Anterior cingulate cortex (tissue), 58 donors: ENCODE measurements at regions not wholly inside any gene's neighbourhood (a gene's known extent, or its start where the extent isn't known, plus 50 kb on each side); places are given as distances from the start of the nearest gene placed in this dataset.

Source experiments
- DNase-seq, 58 donors: peaks; one replicate each; lab custom pipeline; 2025; lab: John Stamatoyannopoulos, UW

GRCh38 chr10:125226005-125226404 is 65.6 kb upstream of the CTBP2 start:
- DNase-seq = no peak

GRCh38 chr10:125225051-125225450 is 64.7 kb upstream of the CTBP2 start:
- no peak for DNase-seq

GRCh38 chr10:125222515-125223308 is 62.3 kb upstream of the CTBP2 start:
- no peak for DNase-seq

GRCh38 chr10:125221716-125222115 is 61.4 kb upstream of the CTBP2 start:
- DNase-seq = no peak

- no peak for DNase-seq
These were observed 59.4 kb upstream of the CTBP2 start for GRCh38 chr10:125219776-125220175.

- DNase-seq = no peak
These were observed 58.6 kb upstream of the CTBP2 start for GRCh38 chr10:125218967-125219366.

- no peak for DNase-seq
These were observed 57.8 kb upstream of the CTBP2 start for GRCh38 chr10:125217990-125218675.

- DNase-seq = no peak
These were observed 56.5 kb upstream of the CTBP2 start for GRCh38 chr10:125216861-125217260.

GRCh38 chr10:125216309-125216708 is 55.9 kb upstream of the CTBP2 start:
- no peak for DNase-seq

- no peak for DNase-seq
These were observed 53.9 kb upstream of the CTBP2 start for GRCh38 chr10:125214283-125214570.

- peak in 6 of 58 donors; percentile 3 to 17 (median 8) for DNase-seq
These were observed 53.3 kb upstream of the CTBP2 start for GRCh38 chr10:125213541-125214282.

GRCh38 chr10:125212150-125212809 is 51.9 kb upstream of the CTBP2 start:
- DNase-seq = no peak
